ENCODE measurements at regions not wholly inside any gene's neighbourhood (a gene's known extent, or its start where the extent isn't known, plus 50 kb on each side); places are given as distances from the start of the nearest gene placed in this dataset.
"Not testable (repeated sequence)": the region's sequence is repeated elsewhere in the genome, so short reads cannot be mapped to it uniquely, and the experiment has no call there.

DNA sequence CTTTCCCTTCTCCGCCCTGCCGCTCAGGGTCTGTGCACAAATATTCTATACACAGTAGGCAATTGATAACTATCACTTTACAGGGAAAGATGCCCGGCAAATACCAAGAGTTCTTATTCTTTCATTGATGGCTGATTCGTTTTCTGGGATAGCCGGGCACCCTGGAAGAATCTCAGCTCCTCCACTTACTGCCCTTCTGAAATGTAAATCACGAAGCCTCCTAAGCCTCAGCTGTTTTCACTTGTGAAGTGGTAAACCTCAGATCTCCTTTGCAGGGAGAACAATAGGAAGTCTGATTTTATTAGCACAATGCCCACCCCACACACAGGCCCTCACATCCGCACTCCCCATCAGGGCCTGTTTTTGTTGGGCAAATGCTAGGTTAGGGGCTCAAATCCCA lies 203.8 kb upstream of the SPATA31A3 start:
- TF ChIP-seq POLR2A (IDR thresholded peaks at IDR 0.05) = not testable (repeated sequence)
- TF ChIP-seq, protein P1, sequence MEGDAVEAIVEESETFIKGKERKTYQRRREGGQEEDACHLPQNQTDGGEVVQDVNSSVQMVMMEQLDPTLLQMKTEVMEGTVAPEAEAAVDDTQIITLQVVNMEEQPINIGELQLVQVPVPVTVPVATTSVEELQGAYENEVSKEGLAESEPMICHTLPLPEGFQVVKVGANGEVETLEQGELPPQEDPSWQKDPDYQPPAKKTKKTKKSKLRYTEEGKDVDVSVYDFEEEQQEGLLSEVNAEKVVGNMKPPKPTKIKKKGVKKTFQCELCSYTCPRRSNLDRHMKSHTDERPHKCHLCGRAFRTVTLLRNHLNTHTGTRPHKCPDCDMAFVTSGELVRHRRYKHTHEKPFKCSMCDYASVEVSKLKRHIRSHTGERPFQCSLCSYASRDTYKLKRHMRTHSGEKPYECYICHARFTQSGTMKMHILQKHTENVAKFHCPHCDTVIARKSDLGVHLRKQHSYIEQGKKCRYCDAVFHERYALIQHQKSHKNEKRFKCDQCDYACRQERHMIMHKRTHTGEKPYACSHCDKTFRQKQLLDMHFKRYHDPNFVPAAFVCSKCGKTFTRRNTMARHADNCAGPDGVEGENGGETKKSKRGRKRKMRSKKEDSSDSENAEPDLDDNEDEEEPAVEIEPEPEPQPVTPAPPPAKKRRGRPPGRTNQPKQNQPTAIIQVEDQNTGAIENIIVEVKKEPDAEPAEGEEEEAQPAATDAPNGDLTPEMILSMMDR (IDR thresholded peaks at IDR 0.05) = not testable (repeated sequence)

All from heart left ventricle (tissue), 13 donors.